ENCODE measurements at regions not wholly inside any gene's neighbourhood (a gene's known extent, or its start where the extent isn't known, plus 50 kb on each side); places are given as distances from the start of the nearest gene placed in this dataset.
"Not testable (repeated sequence)": the region's sequence is repeated elsewhere in the genome, so short reads cannot be mapped to it uniquely, and the experiment has no call there.

DNA sequence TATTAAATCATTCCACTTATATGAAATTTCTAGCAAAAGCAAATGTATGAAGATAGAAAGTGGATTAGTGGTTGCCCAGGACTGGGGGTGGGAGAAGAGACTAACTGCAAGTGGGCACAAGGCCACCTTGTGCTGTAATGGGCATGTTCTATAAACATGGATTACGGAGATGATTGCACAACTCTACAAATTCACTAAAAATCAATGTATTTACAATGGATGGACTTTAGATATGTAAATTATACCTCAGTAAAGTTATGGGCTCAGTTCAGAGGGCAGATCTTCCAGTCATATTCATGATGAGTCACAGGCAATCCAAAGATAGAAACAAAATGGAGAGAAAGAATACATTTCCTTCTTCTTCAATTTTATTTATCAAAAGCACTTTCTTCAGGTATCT is 173.9 kb downstream of the NDUFA12 start:
- H3K4me1 ChIP-seq (ENCODE audit: insufficient read depth, low read length), result peaks cover 17% of the 10 kb centered on the region
- H3K27ac ChIP-seq (ENCODE audit: low read length), result no peak overlapping the region
- H3K4me2 ChIP-seq (ENCODE audit: insufficient read depth, low read length), result no peak overlapping the region

DNA sequence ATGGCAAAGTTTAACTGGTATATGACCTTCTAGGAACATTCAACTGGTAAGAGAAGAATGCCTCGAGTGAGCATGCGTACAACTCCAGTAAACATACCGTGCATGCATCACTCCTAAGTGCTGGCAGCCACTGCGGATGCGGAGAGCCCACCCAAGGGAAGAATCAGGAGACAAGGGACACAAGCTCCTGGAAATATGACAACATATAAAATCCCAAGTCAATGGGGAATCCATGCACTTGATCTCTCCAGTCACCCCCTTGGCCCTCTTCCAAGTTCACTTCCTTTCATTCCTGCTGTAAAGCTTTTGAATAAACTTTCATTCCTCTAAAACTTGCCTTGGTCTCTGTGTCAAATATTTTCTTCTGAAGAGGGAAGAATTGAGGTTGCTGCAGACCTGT is 168.7 kb upstream of the TMCC3 start:
- H3K27me3 ChIP-seq (ENCODE audit: insufficient read depth, low read length, poor library complexity), result no peaks in the 10 kb centered on the region
- H4K20me1 ChIP-seq (ENCODE audit: insufficient read depth, low read length), result no peaks in the 10 kb centered on the region
- H3K4me3 ChIP-seq (ENCODE audit: low read depth in 1 of 2, low read length in 2 of 2), result no peak overlapping the region
- no peak overlapping the region for H3K4me2 ChIP-seq (ENCODE audit: insufficient read depth, low read length)
- ATAC-seq (ENCODE audit: insufficient read depth, low read depth), result no peak
- no peak overlapping the region for H3K9ac ChIP-seq (ENCODE audit: low read depth, low read length)
- H3K9me3 ChIP-seq (ENCODE audit: insufficient read depth, low read length, severe bottlenecking), result peaks cover under 1% of the 10 kb centered on the region
- no peak overlapping the region for H2AFZ ChIP-seq (ENCODE audit: low read depth, low read length)
- peaks cover 15% of the 10 kb centered on the region for H3K4me1 ChIP-seq (ENCODE audit: insufficient read depth, low read length)
- H3K79me2 ChIP-seq (ENCODE audit: insufficient read depth, low read length), result no peaks in the 10 kb centered on the region
- H3K27ac ChIP-seq (ENCODE audit: low read length), result no peak overlapping the region
- no peak for TF ChIP-seq EZH2 (IDR thresholded peaks at IDR 0.05; ENCODE audit: borderline replicate concordance, low read depth, low read length, severe bottlenecking)
- TF ChIP-seq, protein P1, sequence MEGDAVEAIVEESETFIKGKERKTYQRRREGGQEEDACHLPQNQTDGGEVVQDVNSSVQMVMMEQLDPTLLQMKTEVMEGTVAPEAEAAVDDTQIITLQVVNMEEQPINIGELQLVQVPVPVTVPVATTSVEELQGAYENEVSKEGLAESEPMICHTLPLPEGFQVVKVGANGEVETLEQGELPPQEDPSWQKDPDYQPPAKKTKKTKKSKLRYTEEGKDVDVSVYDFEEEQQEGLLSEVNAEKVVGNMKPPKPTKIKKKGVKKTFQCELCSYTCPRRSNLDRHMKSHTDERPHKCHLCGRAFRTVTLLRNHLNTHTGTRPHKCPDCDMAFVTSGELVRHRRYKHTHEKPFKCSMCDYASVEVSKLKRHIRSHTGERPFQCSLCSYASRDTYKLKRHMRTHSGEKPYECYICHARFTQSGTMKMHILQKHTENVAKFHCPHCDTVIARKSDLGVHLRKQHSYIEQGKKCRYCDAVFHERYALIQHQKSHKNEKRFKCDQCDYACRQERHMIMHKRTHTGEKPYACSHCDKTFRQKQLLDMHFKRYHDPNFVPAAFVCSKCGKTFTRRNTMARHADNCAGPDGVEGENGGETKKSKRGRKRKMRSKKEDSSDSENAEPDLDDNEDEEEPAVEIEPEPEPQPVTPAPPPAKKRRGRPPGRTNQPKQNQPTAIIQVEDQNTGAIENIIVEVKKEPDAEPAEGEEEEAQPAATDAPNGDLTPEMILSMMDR (IDR thresholded peaks at IDR 0.05; ENCODE audit: borderline replicate concordance, extremely low read depth, low read length, poor library complexity, severe bottlenecking), result no peak
- no peaks in the 10 kb centered on the region for H3K36me3 ChIP-seq (ENCODE audit: insufficient read depth, low read length)
- no peak for DNase-seq

More for the DNA sequence above, 173.9 kb downstream of the NDUFA12 start:
- Histone ChIP-seq H2AFZ (ENCODE audit: low read depth, low read length) (no peak overlapping the region), H3K79me2 (ENCODE audit: insufficient read depth, low read length) (no peaks in the 10 kb centered on the region), H3K27me3 (ENCODE audit: insufficient read depth, low read length, poor library complexity) (no peaks in the 10 kb centered on the region), H4K20me1 (ENCODE audit: insufficient read depth, low read length) (no peaks in the 10 kb centered on the region), H3K4me3 (ENCODE audit: low read depth in 1 of 2, low read length in 2 of 2) (no peak overlapping the region), H3K36me3 (ENCODE audit: insufficient read depth, low read length) (no peaks in the 10 kb centered on the region), H3K9ac (ENCODE audit: low read depth, low read length) (no peak overlapping the region), H3K9me3 (ENCODE audit: insufficient read depth, low read length, severe bottlenecking) (no peaks in the 10 kb centered on the region)
- DNase-seq (no peak), ATAC-seq (ENCODE audit: insufficient read depth, low read depth) (no peak)
- no peak for TF ChIP-seq EZH2 (IDR thresholded peaks at IDR 0.05; ENCODE audit: borderline replicate concordance, low read depth, low read length, severe bottlenecking)

DNA sequence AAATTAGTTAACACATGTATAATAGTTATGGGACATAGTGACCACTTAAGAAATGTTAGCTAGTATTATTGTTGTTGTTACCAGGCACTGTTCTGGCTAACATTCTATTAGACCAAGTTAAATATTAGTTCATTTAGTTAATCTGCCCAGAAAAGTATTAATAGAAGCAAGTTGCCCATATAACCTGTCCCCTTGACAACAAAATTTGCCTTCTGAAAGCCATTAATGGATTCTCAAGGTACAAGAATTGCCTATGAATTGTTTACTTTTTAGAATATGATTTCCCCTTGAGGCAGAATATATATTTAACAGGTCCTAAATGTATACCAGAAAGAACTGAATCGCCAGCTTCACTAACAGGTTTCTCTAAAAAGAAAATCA is 167.3 kb upstream of the TMCC3 start:
- no peak for ATAC-seq (ENCODE audit: insufficient read depth, low read depth)
- peaks cover 15% of the 10 kb centered on the region for H3K4me1 ChIP-seq (ENCODE audit: insufficient read depth, low read length)
- H3K27ac ChIP-seq (ENCODE audit: low read length), result no peak overlapping the region
- H3K79me2 ChIP-seq (ENCODE audit: insufficient read depth, low read length), result no peaks in the 10 kb centered on the region
- no peaks in the 10 kb centered on the region for H3K36me3 ChIP-seq (ENCODE audit: insufficient read depth, low read length)
- H3K4me3 ChIP-seq (ENCODE audit: low read depth in 1 of 2, low read length in 2 of 2), result no peak overlapping the region
- peaks cover 13% of the 10 kb centered on the region for H3K9me3 ChIP-seq (ENCODE audit: insufficient read depth, low read length, severe bottlenecking)
- no peak overlapping the region for H2AFZ ChIP-seq (ENCODE audit: low read depth, low read length)
- no peaks in the 10 kb centered on the region for H4K20me1 ChIP-seq (ENCODE audit: insufficient read depth, low read length)
- no peaks in the 10 kb centered on the region for H3K27me3 ChIP-seq (ENCODE audit: insufficient read depth, low read length, poor library complexity)
- no peak overlapping the region for H3K4me2 ChIP-seq (ENCODE audit: insufficient read depth, low read length)
- DNase-seq, result no peak
- H3K9ac ChIP-seq (ENCODE audit: low read depth, low read length), result no peak overlapping the region
- TF ChIP-seq, protein P1 (IDR thresholded peaks at IDR 0.05; ENCODE audit: borderline replicate concordance, extremely low read depth, low read length, poor library complexity, severe bottlenecking), result no peak
- no peak for TF ChIP-seq EZH2 (IDR thresholded peaks at IDR 0.05; ENCODE audit: borderline replicate concordance, low read depth, low read length, severe bottlenecking)

DNA sequence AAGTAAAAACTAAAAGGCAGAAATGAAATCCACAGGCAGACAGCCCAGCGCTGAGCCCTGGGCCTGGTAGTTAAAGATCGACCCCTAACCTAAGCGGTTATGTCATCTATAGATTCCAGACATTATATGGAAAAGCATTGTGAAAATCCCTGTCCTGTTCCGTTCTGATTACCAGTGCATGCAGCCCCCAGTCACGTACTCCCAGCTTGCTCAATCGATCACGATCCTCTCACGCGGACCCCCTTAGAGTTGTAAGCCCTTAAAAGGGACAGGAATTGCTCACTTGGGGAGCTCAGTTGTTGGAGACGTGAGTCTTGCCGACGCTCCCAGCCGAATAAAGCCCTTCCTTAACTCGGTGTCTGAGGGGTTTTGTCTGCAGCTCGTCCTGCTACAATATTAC is 166.8 kb upstream of the TMCC3 start:
- H3K27ac ChIP-seq (ENCODE audit: low read length); H3K9ac ChIP-seq (ENCODE audit: low read depth, low read length); DNase-seq; H3K4me3 ChIP-seq (ENCODE audit: low read depth in 1 of 2, low read length in 2 of 2); H3K27me3 ChIP-seq (ENCODE audit: insufficient read depth, low read length, poor library complexity); H3K36me3 ChIP-seq (ENCODE audit: insufficient read depth, low read length); ATAC-seq (ENCODE audit: insufficient read depth, low read depth); H3K79me2 ChIP-seq (ENCODE audit: insufficient read depth, low read length); H2AFZ ChIP-seq (ENCODE audit: low read depth, low read length); H3K4me2 ChIP-seq (ENCODE audit: insufficient read depth, low read length); H4K20me1 ChIP-seq (ENCODE audit: insufficient read depth, low read length): not testable (repeated sequence)
- H3K4me1 ChIP-seq (ENCODE audit: insufficient read depth, low read length), result peaks cover 15% of the 10 kb centered on the region
- H3K9me3 ChIP-seq (ENCODE audit: insufficient read depth, low read length, severe bottlenecking), result peaks cover 17% of the 10 kb centered on the region

DNA sequence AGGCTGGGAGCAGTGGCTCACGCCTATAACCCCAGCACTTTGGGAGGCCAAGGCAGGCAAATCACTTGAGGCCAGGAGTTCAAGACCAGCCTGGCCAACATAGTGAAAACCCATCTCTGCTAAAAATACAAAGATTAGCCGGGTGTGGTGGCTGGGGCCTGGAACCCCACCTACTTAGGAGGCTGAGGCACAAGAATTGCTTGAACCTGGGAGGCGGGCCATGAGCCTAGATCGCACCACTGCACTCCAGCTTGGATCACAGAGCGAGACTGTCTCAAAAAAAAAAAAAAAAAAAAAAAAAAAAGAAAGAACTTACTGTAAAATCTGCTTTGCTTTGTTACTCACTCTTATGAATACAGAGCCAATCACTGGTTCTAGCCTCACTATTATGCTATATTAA is 166.4 kb upstream of the TMCC3 start:
- DNase-seq; ATAC-seq (ENCODE audit: insufficient read depth, low read depth); H3K4me3 ChIP-seq (ENCODE audit: low read depth in 1 of 2, low read length in 2 of 2); H3K4me2 ChIP-seq (ENCODE audit: insufficient read depth, low read length); H3K36me3 ChIP-seq (ENCODE audit: insufficient read depth, low read length); H3K27me3 ChIP-seq (ENCODE audit: insufficient read depth, low read length, poor library complexity); H3K9ac ChIP-seq (ENCODE audit: low read depth, low read length); H3K79me2 ChIP-seq (ENCODE audit: insufficient read depth, low read length); H3K27ac ChIP-seq (ENCODE audit: low read length); H2AFZ ChIP-seq (ENCODE audit: low read depth, low read length); H4K20me1 ChIP-seq (ENCODE audit: insufficient read depth, low read length): not testable (repeated sequence)
- peaks cover 22% of the 10 kb centered on the region for H3K9me3 ChIP-seq (ENCODE audit: insufficient read depth, low read length, severe bottlenecking)
- peaks cover 15% of the 10 kb centered on the region for H3K4me1 ChIP-seq (ENCODE audit: insufficient read depth, low read length)
